ENCODE measurements at regions not wholly inside any gene's neighbourhood (a gene's known extent, or its start where the extent isn't known, plus 50 kb on each side); places are given as distances from the start of the nearest gene placed in this dataset.

DNA sequence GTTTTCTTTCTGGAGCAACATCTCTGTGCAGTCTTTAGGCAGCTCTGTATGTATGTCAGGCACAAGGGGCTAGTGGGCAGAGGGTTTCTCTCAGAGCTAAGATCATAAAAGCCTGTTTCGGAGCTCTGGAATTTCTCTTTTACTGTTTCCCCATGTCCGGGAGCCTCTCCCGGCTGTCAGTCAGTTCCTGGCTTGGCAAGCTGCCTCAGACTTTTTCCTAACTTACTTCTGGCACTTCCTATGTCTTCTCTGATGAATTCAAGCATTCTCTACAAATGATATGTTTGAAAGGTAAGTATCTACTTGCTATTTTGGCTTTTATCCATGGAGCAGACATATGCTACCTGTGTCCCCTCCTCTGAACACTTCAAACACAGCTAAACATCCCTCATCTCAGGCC lies 129.3 kb upstream of the PGRMC2 start:
- TF ChIP-seq, protein P1, sequence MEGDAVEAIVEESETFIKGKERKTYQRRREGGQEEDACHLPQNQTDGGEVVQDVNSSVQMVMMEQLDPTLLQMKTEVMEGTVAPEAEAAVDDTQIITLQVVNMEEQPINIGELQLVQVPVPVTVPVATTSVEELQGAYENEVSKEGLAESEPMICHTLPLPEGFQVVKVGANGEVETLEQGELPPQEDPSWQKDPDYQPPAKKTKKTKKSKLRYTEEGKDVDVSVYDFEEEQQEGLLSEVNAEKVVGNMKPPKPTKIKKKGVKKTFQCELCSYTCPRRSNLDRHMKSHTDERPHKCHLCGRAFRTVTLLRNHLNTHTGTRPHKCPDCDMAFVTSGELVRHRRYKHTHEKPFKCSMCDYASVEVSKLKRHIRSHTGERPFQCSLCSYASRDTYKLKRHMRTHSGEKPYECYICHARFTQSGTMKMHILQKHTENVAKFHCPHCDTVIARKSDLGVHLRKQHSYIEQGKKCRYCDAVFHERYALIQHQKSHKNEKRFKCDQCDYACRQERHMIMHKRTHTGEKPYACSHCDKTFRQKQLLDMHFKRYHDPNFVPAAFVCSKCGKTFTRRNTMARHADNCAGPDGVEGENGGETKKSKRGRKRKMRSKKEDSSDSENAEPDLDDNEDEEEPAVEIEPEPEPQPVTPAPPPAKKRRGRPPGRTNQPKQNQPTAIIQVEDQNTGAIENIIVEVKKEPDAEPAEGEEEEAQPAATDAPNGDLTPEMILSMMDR (conservative IDR thresholded peaks at IDR 0.05), result no peak
- TF ChIP-seq EZH2 (IDR thresholded peaks at IDR 0.05; ENCODE audit: low read depth), result no peak
